SK-N-SH (cell line): ENCODE measurements at regions not wholly inside any gene's neighbourhood (a gene's known extent, or its start where the extent isn't known, plus 50 kb on each side); places are given as distances from the start of the nearest gene placed in this dataset.

Experiments
- CTCF ChIA-PET: fragments of 300-600, 350-600 bp; formaldehyde crosslinking; extraction: SDS; loops from one replicate; lab custom pipeline; 2021; lab: Yijun Ruan, JAX
- POLR2A ChIA-PET: fragments of 350-600 bp; sonication (Branson Sonifier 250); formaldehyde crosslinking; extraction: SDS; loops from one replicate; lab custom pipeline; 2020; ENCODE audit warnings: antibody characterized with exemption, inconsistent platforms; lab: Yijun Ruan, JAX
- DNase-seq: peaks from one replicate; pipeline ENCODE4 v3.0.0; 2012
- H2AFZ ChIP-seq: fragments of 200-600 bp; sonication (generic); 2 replicates; pipeline ENCODE4 v1.8.1; 2016; ENCODE audit warnings: antibody characterized with exemption, mild to moderate bottlenecking, low read depth
- H3F3A ChIP-seq: fragments of 200-600 bp; sonication (generic); replicated peaks from 2 replicates; pipeline ENCODE3; 2016; ENCODE audit warnings: antibody characterized with exemption, mild to moderate bottlenecking; ENCODE audit not compliant: insufficient read depth
- H3K27ac ChIP-seq, 2 experiments: fragments of 200-500 bp in 1 of 2; fragments of 200-600 bp in 1 of 2; sonication (Bioruptor generic) in 1 of 2; sonication (generic), shearing (Covaris generic) in 1 of 2; 2 replicates each; pipeline versions ENCODE4 v1.5.1 to v1.6.1; 2014 to 2016; ENCODE audit warnings: low read depth in 2 of 2, inconsistent platforms in 1 of 2, low read length in 1 of 2, mild to moderate bottlenecking in 1 of 2, mixed read lengths in 1 of 2
- H3K27me3 ChIP-seq: fragments of 200-600 bp; sonication (generic), shearing (Covaris generic); 2 replicates; pipeline ENCODE4 v1.6.1; 2016; ENCODE audit warnings: mixed run types; ENCODE audit not compliant: insufficient read depth
- H3K36me3 ChIP-seq, 2 experiments: fragments of 200-500 bp in 1 of 2; fragments of 200-600 bp in 1 of 2; sonication (Bioruptor generic) in 1 of 2; sonication (generic) in 1 of 2; replicated peaks in 1 of 2; 2 replicates each; pipeline versions ENCODE3 to v1.5.1; 2014 to 2016; ENCODE audit warnings: low read length in 1 of 2, mild to moderate bottlenecking in 1 of 2; ENCODE audit not compliant: insufficient read depth in 2 of 2, control insufficient read depth in 1 of 2
- H3K4me1 ChIP-seq, 2 experiments: fragments of 200-500 bp in 1 of 2; fragments of 200-600 bp in 1 of 2; sonication (Bioruptor generic) in 1 of 2; sonication (generic), shearing (Covaris generic) in 1 of 2; 2 replicates each; pipeline versions ENCODE4 v1.5.1 to v1.6.1; 2014 to 2016; ENCODE audit warnings: low read depth in 1 of 2, low read length in 1 of 2, mixed run types in 1 of 2; ENCODE audit not compliant: insufficient read depth in 2 of 2, control insufficient read depth in 1 of 2
- H3K4me2 ChIP-seq: fragments of 200-600 bp; sonication (generic), shearing (Covaris generic); 2 replicates; pipeline ENCODE4 v1.6.1; 2017; ENCODE audit warnings: mixed run types
- H3K4me3 ChIP-seq, 2 experiments: fragments of 200-500 bp in 1 of 2; fragments of 200-600 bp in 1 of 2; sonication (Bioruptor generic) in 1 of 2; sonication (generic), shearing (Covaris generic) in 1 of 2; 2 replicates each; pipeline versions ENCODE4 v1.5.1 to v1.8.1; 2014 to 2016; ENCODE audit warnings: low read depth in 2 of 2, inconsistent platforms in 1 of 2, low read length in 1 of 2, mild to moderate bottlenecking in 1 of 2, mixed read lengths in 1 of 2, moderate library complexity in 1 of 2
- H3K79me2 ChIP-seq: fragments of 200-600 bp; sonication (generic); 2 replicates; pipeline ENCODE4 v1.8.1; 2017; ENCODE audit warnings: mild to moderate bottlenecking; ENCODE audit not compliant: insufficient read depth
- H3K9ac ChIP-seq: fragments of 200-600 bp; sonication (generic); 2 replicates; pipeline ENCODE4 v1.6.1; 2017; ENCODE audit warnings: mixed run types
- H3K9me2 ChIP-seq: fragments of 200-600 bp; sonication (generic); 2 replicates; pipeline ENCODE4 v1.6.1; 2017; ENCODE audit warnings: mixed run types
- H3K9me3 ChIP-seq: fragments of 200-600 bp; sonication (generic); 2 replicates; pipeline ENCODE4 v1.6.1; 2017; ENCODE audit warnings: mixed run types, mild to moderate bottlenecking, moderate library complexity
- H4K20me1 ChIP-seq: fragments of 200-600 bp; sonication (generic); 2 replicates; pipeline ENCODE4 v1.6.1; 2017; ENCODE audit warnings: mild to moderate bottlenecking, mixed run types; ENCODE audit not compliant: insufficient read depth
- CTCF ChIP-seq: fragments of 200-600 bp; sonication (generic); IDR thresholded peaks from 2 replicates; pipeline ENCODE4 v1.6.1; 2017; ENCODE audit warnings: antibody characterized with exemption, mild to moderate bottlenecking, moderate library complexity
- ELF1 ChIP-seq: IDR thresholded peaks from 2 replicates; pipeline ENCODE4 v1.4.0; 2012
- FOSL2 ChIP-seq: IDR thresholded peaks from 2 replicates; pipeline ENCODE4 v1.4.0; 2012; ENCODE audit warnings: low read depth, mild to moderate bottlenecking, moderate library complexity, borderline replicate concordance
- FOXM1 ChIP-seq: IDR thresholded peaks from 2 replicates; pipeline ENCODE4 v1.4.0; 2012; ENCODE audit warnings: low read depth, mild to moderate bottlenecking
- GATA2 ChIP-seq: sonication (generic); formaldehyde crosslinking; IDR thresholded peaks from 2 replicates; pipeline ENCODE4 v1.5.0; 2020; ENCODE audit warnings: mild to moderate bottlenecking, missing genetic modification reagents
- JUND ChIP-seq: IDR thresholded peaks from 2 replicates; pipeline ENCODE4 v1.4.0; 2012
- MAX ChIP-seq: IDR thresholded peaks from 2 replicates; pipeline ENCODE4 v1.4.0; 2012; ENCODE audit warnings: low read depth
- MEF2A ChIP-seq: IDR thresholded peaks from 2 replicates; pipeline ENCODE4 v1.4.0; 2012; ENCODE audit warnings: low read depth, borderline replicate concordance
- PBX3 ChIP-seq: IDR thresholded peaks from 2 replicates; pipeline ENCODE4; 2012
- RAD21 ChIP-seq: IDR thresholded peaks from 2 replicates; pipeline ENCODE4 v1.6.1; 2012; ENCODE audit warnings: mild to moderate bottlenecking, low read length
- RCOR1 ChIP-seq: fragments of 150-350 bp; IDR thresholded peaks from 2 replicates; pipeline ENCODE4 v1.6.1; 2017; ENCODE audit warnings: antibody characterized with exemption, low read length
- RXRA ChIP-seq: IDR thresholded peaks from 2 replicates; pipeline ENCODE4 v1.4.0; 2012; ENCODE audit warnings: low read depth, mild to moderate bottlenecking, borderline replicate concordance
- SMC3 ChIP-seq: IDR thresholded peaks from 2 replicates; pipeline ENCODE4 v1.6.1; 2012; ENCODE audit warnings: low read depth, low read length, improper control_type of control experiment
- USF2 ChIP-seq: fragments of 150-350 bp; IDR thresholded peaks from 2 replicates; pipeline ENCODE4 v1.6.1; 2017; ENCODE audit warnings: antibody characterized with exemption, low read length, low read depth, borderline replicate concordance
- YY1 ChIP-seq: IDR thresholded peaks from 2 replicates; pipeline ENCODE4 v1.4.0; 2012; ENCODE audit warnings: low read depth, mild to moderate bottlenecking
- WGBS: methylation state at CpG from one replicate; pipeline ENCODE4 v1.1.6; 2017; ENCODE audit warnings: low lambda C conversion rate; 5-methylcytosine and 5-hydroxymethylcytosine counted together

GRCh38 chr5:142501890-142502289 lies 177.1 kb upstream of the SPRY4 start:
- Histone ChIP-seq H3K27ac (no peak overlapping the region), H2AFZ (no peak overlapping the region), H3K36me3 (no peaks in the 10 kb centered on the region), H3K4me3 (no peak overlapping the region), H3K9ac (no peak overlapping the region), H3F3A (peaks cover 5% of the 10 kb centered on the region), H3K9me3 (no peaks in the 10 kb centered on the region), H3K27me3 (no peaks in the 10 kb centered on the region), H3K79me2 (no peaks in the 10 kb centered on the region), H3K4me2 (no peak overlapping the region), H4K20me1 (no peaks in the 10 kb centered on the region), H3K4me1 (peaks cover 0 to 5% of the 10 kb centered on the region in 2 experiments; a peak in 2 of 4 replicates), H3K9me2 (no peaks in the 10 kb centered on the region)
- TF ChIP-seq RCOR1: no peak
- TF ChIP-seq MAX: no peak
- no peak for TF ChIP-seq USF2
- no peak for TF ChIP-seq YY1
- TF ChIP-seq ELF1: no peak
- TF ChIP-seq FOXM1: no peak
- TF ChIP-seq JUND: no peak
- no peak for TF ChIP-seq CTCF
- no peak for TF ChIP-seq SMC3
- no peak for TF ChIP-seq GATA2
- no peak for TF ChIP-seq FOSL2
- TF ChIP-seq RXRA: no peak
- TF ChIP-seq RAD21: no peak
- ChIA-PET CTCF (no interaction called here), POLR2A (no interaction called here)
- DNase-seq: no peak
- 85% methylated on average over 3 of the region's 3 CpGs for WGBS

- ChIA-PET POLR2A (no interaction called here), CTCF (interaction anchor here (0.9 kb wide), 1 partner anchor 48 kb away, joined by 4 read pairs; no protein-coding TSS in a partner anchor)
- no peaks in the 10 kb centered on the region for H3K36me3 ChIP-seq
- H3K9ac ChIP-seq: no peak overlapping the region
- no peak overlapping the region for H3K4me2 ChIP-seq
- no peak overlapping the region for H3K27ac ChIP-seq
- peaks cover 0 to 10% of the 10 kb centered on the region in 2 experiments; a peak in 3 of 4 replicates for H3K4me1 ChIP-seq
- no peaks in the 10 kb centered on the region for H3K79me2 ChIP-seq
- TF ChIP-seq MEF2A (no peak), SMC3 (no peak), PBX3 (no peak), FOSL2 (no peak), CTCF (no peak)
- TF ChIP-seq, all 33 proteins: peak for 0
- Histone ChIP-seq H3K9me3 (no peaks in the 10 kb centered on the region), H3K9me2 (no peaks in the 10 kb centered on the region), H3F3A (peaks cover 2% of the 10 kb centered on the region), H2AFZ (no peak overlapping the region), H3K4me3 (no peak overlapping the region), H4K20me1 (no peaks in the 10 kb centered on the region), H3K27me3 (no peaks in the 10 kb centered on the region)
- DNase-seq: no peak
- WGBS: 85% methylated on average over 3 of the region's 3 CpGs
Measured at GRCh38 chr5:142500227-142500905, 175.5 kb upstream of the SPRY4 start.
